ENCODE measurements at regions not wholly inside any gene's neighbourhood (a gene's known extent, or its start where the extent isn't known, plus 50 kb on each side); places are given as distances from the start of the nearest gene placed in this dataset.

GRCh38 chr4:151895671-151896070 is 134.9 kb upstream of the GATB start:
- Histone ChIP-seq H3K27me3 (ENCODE audit: insufficient read depth, low read length) (no peaks in the 10 kb centered on the region), H2BK12ac (ENCODE audit: insufficient read length, low read depth, low read length) (no peak overlapping the region), H3K9me3 (ENCODE audit: control insufficient read depth, low read depth, low read length) (no peaks in the 10 kb centered on the region), H3K79me2 (ENCODE audit: insufficient read depth, low read length) (no peaks in the 10 kb centered on the region; the same call in 1 of the 2 replicates), H4K5ac (ENCODE audit: insufficient read length, low read depth, low read length) (no peak overlapping the region), H4K20me1 (ENCODE audit: control insufficient read depth, insufficient read depth, insufficient read length) (no peaks in the 10 kb centered on the region), H2BK120ac (ENCODE audit: low read depth, low read length, poor library complexity, severe bottlenecking) (no peak overlapping the region), H3K79me1 (ENCODE audit: insufficient read depth, low read depth, low read length, poor library complexity, severe bottlenecking) (no peaks in the 10 kb centered on the region), H3K56ac (ENCODE audit: insufficient read length, low read depth, low read length) (no peak overlapping the region), H3K4me2 (ENCODE audit: insufficient read depth, insufficient read length, low read length) (no peak overlapping the region), H3K9ac (ENCODE audit: extremely low read depth, insufficient read length, low read length) (no peak overlapping the region), H3K14ac (ENCODE audit: insufficient read depth, low read length) (no peak overlapping the region), H2AK5ac (ENCODE audit: insufficient read length, low read length) (no peak overlapping the region), H3K4ac (ENCODE audit: low read depth, low read length) (no peak overlapping the region), H3K4me1 (ENCODE audit: insufficient read depth, low read length) (no peaks in the 10 kb centered on the region), H3T11ph (ENCODE audit: low read length) (no peak overlapping the region), H4K91ac (ENCODE audit: insufficient read length, low read depth, low read length) (no peak overlapping the region), H3K27ac (ENCODE audit: insufficient read length, low read depth, low read length) (no peak overlapping the region), H2BK20ac (ENCODE audit: low read depth, low read length, poor library complexity, severe bottlenecking) (no peak overlapping the region), H3K23ac (ENCODE audit: insufficient read length, low read depth, low read length) (no peak overlapping the region), H2BK15ac (ENCODE audit: low read depth, low read length) (no peak overlapping the region), H4K8ac (replicated peaks; ENCODE audit: insufficient read length, low read depth, low read length) (no peak overlapping the region), H2AFZ (ENCODE audit: low read length) (no peak overlapping the region), H3K23me2 (ENCODE audit: insufficient read length, low read depth, low read length, poor library complexity, severe bottlenecking) (no peaks in the 10 kb centered on the region), H2BK5ac (ENCODE audit: insufficient read length, low read length) (no peak overlapping the region), H3K18ac (ENCODE audit: insufficient read length, low read depth, low read length) (no peak overlapping the region)
- TF ChIP-seq CTCF (conservative IDR thresholded peaks at IDR 0.05): no peak
- DNase-seq: no peak
- Mint-ChIP-seq H3K4me3 (no peak overlapping the region), H3K9me3 (peaks cover 0 to 6% of the 10 kb centered on the region in 2 experiments; a peak in 1 of 5 replicates), H3K27ac (no peak overlapping the region), H3K27me3 (ENCODE audit: low read depth) (peaks cover 3% of the 10 kb centered on the region), H3K36me3 (ENCODE audit: insufficient read depth in 1 of 3, low read depth in 3 of 3) (peaks cover 0 to 5% (median 1%) of the 10 kb centered on the region in 3 experiments; a peak in 3 of 7 replicates), H3K4me1 (peaks cover 0 to 9% of the 10 kb centered on the region in 2 experiments; a peak in 2 of 4 replicates)
- no CpG with 5 or more reads among the region's 3 CpGs for WGBS (ENCODE audit: extremely low coverage, insufficient read length, low lambda C conversion rate)
